GM19452 (cell line): ENCODE measurements at regions not wholly inside any gene's neighbourhood (a gene's known extent, or its start where the extent isn't known, plus 50 kb on each side); places are given as distances from the start of the nearest gene placed in this dataset.
"Not testable (repeated sequence)": the region's sequence is repeated elsewhere in the genome, so short reads cannot be mapped to it uniquely, and the experiment has no call there.

ENCODE experiments used
- ATAC-seq: cut with Tn5 transposase; IDR thresholded peaks from one replicate; pipeline ENCODE4 v1.9.1; 2021; ENCODE audit not compliant: unreplicated experiment

DNA sequence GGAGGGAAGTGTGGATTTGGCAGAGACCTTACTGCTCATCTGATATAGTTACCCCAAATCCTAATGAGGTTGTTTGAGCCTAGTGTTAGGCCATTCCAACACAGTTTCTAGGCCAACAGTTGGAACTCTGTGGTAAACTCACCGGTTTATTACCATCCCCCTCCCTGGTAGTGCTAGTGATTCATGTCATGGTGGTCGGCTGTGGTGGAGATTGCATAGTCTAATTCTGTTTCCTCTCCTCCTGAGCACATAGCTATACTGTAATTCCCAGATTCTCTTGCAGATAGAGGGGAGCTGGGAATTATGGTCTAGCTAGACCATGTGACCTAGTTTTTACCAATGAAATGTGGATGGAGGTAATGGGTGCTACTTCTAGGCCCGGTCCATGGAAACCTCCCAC, 123.7 kb upstream of the KIF26B start:
- ATAC-seq, result no peak

DNA sequence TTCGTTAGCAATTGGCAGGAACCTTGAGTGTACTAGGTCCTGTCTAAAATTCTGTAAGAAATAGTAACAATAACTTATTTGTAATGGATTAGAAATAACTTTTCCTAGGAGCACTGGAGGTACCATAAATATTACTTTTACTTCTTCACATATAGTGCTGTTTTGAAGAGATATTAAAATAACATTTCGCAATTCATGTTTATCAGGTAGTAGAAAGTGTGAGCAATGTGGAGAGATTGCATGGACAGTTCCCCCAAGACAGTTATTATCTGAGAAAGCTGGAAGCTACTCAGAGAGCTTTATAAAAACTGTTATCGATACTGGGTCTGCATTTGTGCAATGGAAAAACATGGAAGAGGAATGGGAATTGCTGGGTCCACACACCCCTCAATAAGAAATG, 128.5 kb upstream of the KIF26B start:
- ATAC-seq, result no peak

- ATAC-seq, result no peak
Measured at GRCh38 chr1:245025525-245025924, 129.3 kb upstream of the KIF26B start.

GRCh38 chr1:245023222-245023621, 131.6 kb upstream of the KIF26B start:
- no peak for ATAC-seq

GRCh38 chr1:245019910-245020486, 134.8 kb upstream of the KIF26B start:
- peak; percentile 60 for ATAC-seq

DNA sequence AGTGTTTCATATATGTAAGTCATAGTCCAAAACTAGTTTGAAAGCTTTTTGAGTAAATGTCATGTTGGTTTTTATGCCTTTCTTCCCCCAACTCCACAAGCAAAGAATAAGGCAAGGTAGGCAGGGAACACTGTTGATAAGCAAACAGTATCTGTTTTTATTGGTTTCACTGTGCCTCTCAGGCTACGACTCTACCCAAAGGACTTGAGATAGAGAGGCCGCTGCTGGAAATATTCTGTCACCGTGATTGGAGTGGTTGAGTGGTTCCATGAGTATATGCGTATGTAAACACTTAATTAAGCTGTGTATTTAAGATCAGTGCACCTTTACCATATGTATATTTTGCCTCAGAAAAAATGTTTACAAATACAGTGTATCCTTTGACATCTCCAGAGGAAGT, 138.1 kb upstream of the KIF26B start:
- ATAC-seq, result no peak

DNA sequence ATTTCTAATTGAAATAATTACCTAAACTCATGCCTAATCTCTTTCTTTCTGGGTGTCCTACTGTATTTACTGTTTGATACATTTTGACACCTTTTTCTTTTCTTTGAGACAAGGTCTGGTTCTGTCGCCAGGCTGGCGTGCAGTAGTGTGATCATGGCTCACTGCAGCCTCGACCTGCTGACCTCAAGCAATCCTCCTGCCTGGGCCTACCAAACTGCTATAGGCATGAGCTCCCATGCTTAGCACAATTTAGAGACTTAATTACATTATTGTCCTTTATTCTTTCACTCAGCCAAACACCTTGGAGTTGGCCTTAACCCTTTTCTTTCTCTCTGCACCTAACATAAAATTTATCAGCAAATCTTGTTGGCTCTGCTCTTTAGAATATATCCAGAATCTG, 139.8 kb upstream of the KIF26B start:
- no peak for ATAC-seq

DNA sequence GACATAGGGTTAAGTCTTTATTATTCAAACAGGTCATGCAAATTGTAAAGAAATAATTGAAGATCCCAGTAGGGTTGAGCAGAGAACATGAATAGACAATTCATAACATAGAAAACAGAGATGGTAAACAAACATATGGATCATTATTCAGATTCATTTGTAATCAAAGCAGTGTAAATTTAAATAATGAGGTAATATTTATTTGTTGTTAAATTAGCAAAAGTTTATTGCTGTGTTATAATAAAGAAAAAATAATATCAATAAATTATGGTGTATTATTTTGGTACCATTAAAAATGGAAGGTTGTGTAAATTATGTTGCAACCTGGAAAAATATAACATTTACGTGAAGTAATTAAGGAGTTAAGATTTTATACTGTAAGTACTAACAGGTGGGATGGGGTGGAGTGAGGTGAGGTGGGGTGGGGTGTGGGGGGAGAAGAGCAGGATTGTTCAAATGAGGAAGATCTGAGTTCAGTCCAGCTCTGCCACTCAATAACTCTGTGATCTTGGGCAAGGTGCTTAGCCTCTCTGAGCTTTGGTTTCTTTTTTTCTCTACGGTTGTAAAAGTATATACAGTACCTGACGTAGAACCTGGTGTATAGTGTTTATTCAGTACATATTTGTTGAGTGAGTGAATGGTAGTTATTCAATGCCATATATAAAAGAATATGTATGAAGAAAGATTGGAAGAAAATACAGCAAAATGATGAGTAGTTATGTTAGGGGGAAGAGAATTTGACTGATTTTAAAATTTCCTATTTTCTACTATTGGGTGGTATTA, 140.3 kb upstream of the KIF26B start:
- ATAC-seq, result no peak

DNA sequence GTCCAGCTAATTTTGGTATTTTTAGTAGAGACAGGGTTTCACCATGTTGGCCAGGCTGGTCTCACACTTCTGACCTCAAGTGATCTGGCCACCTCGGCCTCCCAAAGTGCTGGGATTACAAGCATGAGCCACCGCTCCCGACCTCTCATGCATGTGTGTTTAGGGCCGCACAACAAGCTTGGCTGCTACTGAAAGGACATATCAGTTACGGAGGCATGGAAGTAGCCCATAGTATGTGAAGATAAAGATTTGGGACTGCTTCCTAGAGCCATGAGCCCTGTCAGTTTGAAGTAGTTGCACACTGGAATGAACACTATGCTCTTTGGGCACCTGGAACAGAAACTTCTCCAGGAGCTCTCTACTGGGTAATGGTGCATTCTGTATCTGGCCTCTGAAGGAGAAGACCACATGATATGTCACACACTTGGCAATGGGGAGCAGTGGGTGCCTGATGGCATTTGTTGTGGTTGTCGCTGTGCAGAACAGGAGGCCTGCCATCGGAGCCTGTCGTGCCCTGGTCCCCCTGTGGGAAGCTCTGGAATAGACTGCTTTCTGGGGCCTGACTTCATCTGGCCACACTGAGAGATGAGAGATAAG, 144.7 kb upstream of the KIF26B start:
- ATAC-seq, result no peak

DNA sequence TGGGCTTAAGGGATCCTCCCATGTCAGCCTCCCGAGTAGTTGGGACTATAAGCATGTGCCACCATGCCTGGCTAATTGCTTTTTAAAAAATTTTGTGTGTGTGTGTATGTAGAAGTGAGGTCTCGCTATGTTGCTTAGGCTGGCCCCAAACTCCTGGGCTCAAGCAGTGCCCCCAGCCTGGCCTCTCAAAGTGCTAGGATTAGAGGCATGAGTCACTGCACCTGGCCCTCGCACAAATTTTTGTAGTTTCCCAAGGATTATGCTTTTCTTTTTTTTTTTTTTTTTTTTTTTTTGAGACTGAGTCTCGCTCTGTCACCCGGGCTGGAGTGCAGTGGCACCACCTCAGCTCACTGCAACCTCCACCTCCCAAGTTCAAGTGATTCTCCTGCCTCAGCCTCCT, 144.4 kb upstream of the HNRNPU start:
- ATAC-seq, result no peak

DNA sequence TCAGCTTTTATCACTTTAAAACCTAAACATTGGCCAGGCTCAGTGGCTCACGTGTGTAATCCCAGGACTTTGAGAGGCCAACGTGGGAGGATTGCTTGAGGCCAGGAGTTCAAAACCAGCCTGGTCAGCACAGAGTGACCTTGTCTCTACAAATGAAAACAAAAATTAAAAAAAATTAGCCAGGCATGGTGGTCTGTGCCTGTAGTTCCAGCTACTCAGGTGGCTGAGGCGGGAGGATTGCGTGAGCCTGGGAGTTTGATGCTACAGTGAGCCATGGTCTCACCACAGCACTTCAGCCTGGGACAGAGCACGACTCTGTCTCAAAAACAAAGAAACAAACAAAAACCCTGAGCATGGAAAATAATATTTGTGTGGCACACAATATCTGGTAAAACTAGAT, 143.5 kb upstream of the HNRNPU start:
- ATAC-seq, result no peak

DNA sequence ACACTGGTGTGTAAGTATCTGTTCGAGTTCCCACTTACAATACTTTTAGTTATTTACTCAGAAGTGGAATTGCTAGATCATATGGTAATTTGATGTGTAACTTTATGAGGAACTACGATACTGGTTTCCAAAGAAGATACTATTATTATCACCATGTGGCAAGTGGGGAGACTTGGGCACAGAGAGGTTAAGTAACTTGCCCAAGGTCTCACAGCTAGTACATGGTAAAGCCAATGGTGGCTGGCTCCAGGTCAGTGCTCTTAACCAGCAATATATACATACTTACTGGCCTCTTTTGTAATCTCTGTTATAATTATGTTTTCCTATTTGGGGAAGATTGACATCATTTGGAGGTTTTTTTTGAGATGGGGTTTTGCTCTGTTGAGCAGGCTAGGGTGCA, 138.9 kb upstream of the HNRNPU start:
- no peak for ATAC-seq

DNA sequence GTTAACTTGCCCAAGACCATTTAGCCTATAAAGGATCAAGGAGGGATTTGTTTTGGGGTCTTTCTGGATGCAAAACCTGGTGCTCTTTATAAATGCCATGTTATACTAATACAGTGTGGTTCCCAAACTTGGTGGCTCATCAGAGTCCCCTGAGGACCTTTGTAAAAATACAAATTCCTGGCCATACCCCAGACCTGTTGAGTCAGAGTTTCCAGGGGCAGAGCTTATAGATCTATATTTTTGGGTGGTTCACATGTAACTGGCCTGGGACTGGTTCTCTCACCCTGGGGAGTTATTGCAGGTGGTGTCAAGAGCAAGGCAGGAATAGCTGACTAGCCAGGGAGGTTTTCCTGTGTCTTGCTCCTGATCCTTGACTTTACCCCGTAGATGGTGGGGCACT, 136.9 kb upstream of the HNRNPU start:
- ATAC-seq, result no peak

DNA sequence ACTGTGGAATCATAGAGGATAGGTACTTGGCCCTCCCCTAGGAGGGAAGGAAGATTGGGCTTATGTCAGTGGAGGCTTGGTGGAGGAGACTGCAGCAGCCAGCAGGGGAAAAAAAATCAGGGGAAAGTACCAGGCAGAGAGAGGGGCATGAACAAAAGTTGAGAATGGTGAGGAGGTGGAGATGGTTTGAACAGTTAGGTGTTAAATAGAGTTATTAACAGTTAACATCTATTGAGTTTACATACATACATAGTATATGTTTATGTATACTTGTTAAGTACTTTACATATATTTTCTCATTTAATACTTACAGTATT, 136.5 kb upstream of the HNRNPU start:
- ATAC-seq, result no peak

DNA sequence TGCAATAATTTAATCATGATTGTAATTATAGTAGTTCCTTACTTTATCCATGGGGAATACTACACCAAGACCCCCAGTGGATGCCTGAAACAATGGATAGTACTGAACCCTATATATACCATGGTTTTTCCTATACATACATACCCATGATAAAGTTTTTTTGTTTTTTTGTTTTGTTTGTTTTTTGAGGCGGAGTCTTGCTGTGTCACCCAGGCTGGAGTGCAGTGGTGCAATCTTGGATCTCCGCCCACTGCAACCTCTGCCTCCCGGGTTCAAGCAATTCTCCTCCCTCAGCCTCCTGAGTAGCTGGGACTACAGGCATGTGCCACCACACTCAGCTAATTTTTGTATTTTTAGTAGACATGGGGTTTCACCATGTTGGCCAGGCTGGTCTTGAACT, 135.3 kb upstream of the HNRNPU start:
- ATAC-seq, result not testable (repeated sequence)

- no peak for ATAC-seq
Measured at GRCh38 chr1:244998717-244999346, 134.5 kb upstream of the HNRNPU start.

DNA sequence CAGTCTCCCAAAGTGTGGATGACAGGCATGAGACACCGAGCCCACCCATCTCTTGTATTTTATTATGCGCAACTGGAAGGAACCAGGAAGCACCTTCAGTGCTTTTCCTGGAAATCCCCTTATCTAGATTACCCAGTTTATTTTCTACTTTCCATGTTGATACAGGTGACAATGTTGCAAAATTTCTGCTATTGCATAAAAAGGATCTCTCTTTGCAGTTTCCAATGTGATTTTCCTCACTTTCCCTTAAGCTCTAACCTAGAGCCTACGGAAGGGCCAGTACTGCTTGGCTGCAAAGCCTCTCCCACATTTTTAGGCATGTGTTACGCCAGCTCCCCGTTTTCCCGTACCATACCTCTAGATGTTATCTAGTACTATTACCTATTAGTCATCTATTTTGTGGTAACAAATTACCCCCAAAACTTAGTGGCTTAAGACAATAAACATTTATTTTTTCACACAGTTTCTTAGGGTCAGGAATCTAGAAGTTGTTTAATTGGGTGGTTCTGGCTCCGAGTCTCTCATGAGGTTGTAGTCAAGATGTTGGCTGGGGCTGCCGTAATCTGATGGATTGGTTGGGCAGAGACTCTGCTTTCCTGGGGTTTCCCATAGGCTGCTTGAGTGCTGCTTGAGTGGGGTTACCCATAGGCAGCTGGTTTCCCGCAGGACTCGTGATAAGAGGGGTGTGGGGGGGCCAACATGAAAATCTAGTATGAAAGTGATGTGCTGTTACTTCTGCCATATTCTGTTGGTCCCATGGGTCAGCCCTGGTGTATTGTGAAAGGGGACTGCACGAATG, 131.5 kb upstream of the HNRNPU start:
- ATAC-seq, result no peak

DNA sequence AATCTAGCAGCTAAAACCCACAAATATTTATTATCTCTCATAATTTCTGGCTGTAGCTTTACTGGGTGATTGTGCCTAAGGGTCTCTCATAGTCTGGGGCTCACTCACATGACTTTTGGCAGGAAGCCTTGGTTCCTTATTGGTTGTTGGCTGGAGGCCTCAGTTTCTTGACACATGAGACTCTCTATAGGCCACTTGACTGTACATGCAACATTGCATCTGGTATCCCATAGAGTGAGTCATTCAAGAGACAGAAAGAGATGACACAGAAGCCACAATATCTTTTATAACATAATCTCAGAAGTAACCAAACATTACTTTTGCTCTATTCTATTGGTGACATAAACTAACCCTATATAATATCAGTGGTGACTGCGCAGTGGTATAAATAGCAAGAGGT, 128.5 kb upstream of the HNRNPU start:
- ATAC-seq, result no peak

- ATAC-seq, result no peak
Measured at GRCh38 chr1:244989813-244990212, 125.5 kb upstream of the HNRNPU start.

- no peak for ATAC-seq
Measured at GRCh38 chr1:244988521-244988920, 124.2 kb upstream of the HNRNPU start.

- ATAC-seq, result no peak
Measured at GRCh38 chr1:244980605-244981004, 116.3 kb upstream of the HNRNPU start.
